ENCODE measurements at regions not wholly inside any gene's neighbourhood (a gene's known extent, or its start where the extent isn't known, plus 50 kb on each side); places are given as distances from the start of the nearest gene placed in this dataset.
"Not testable (repeated sequence)": the region's sequence is repeated elsewhere in the genome, so short reads cannot be mapped to it uniquely, and the experiment has no call there.

GRCh38 chr22:44621401-44622146, 80.4 kb upstream of the PRR5 start:
- TF ChIP-seq, protein P1, sequence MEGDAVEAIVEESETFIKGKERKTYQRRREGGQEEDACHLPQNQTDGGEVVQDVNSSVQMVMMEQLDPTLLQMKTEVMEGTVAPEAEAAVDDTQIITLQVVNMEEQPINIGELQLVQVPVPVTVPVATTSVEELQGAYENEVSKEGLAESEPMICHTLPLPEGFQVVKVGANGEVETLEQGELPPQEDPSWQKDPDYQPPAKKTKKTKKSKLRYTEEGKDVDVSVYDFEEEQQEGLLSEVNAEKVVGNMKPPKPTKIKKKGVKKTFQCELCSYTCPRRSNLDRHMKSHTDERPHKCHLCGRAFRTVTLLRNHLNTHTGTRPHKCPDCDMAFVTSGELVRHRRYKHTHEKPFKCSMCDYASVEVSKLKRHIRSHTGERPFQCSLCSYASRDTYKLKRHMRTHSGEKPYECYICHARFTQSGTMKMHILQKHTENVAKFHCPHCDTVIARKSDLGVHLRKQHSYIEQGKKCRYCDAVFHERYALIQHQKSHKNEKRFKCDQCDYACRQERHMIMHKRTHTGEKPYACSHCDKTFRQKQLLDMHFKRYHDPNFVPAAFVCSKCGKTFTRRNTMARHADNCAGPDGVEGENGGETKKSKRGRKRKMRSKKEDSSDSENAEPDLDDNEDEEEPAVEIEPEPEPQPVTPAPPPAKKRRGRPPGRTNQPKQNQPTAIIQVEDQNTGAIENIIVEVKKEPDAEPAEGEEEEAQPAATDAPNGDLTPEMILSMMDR (IDR thresholded peaks at IDR 0.05; ENCODE audit: low read depth, low read length) = no peak

DNA sequence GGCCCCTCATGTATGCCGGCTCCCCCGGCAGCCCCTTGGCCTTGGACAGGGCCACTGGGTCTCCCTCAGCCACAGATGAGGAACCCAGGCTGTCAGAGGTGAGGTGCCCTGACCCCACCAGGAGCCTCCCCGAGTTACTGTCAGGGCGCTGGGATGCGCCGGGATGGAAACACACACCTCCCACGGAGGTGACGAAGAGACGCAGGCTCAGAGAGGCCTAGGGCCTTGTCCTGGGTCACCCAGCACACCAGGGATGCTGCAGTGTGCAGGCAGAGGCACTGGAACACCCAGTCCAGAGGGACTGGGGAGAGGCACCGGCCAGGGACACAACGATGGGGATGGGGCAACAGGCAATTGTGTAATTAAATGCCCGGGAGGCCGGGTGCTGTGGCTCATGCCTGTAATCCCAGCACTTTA, 81.2 kb upstream of the PRR5 start:
- TF ChIP-seq, protein P1 (IDR thresholded peaks at IDR 0.05; ENCODE audit: low read depth, low read length) = no peak
- no peak for DNase-seq (ENCODE audit: extremely low read depth, low read depth)

More at GRCh38 chr22:44621401-44622146, 80.4 kb upstream of the PRR5 start:
- DNase-seq (ENCODE audit: extremely low read depth, low read depth) = no peak

- TF ChIP-seq, protein P1 (IDR thresholded peaks at IDR 0.05; ENCODE audit: low read depth, low read length) = no peak
- no peak for DNase-seq (ENCODE audit: extremely low read depth, low read depth)
Measured at GRCh38 chr22:44620129-44620840, 81.7 kb upstream of the PRR5 start.

GRCh38 chr22:44619560-44620128, 82.4 kb upstream of the PRR5 start:
- DNase-seq (ENCODE audit: extremely low read depth, low read depth) = not testable (repeated sequence)

- not testable (repeated sequence) for DNase-seq (ENCODE audit: extremely low read depth, low read depth)
Measured at GRCh38 chr22:44618910-44619309, 83.1 kb upstream of the PRR5 start.

DNA sequence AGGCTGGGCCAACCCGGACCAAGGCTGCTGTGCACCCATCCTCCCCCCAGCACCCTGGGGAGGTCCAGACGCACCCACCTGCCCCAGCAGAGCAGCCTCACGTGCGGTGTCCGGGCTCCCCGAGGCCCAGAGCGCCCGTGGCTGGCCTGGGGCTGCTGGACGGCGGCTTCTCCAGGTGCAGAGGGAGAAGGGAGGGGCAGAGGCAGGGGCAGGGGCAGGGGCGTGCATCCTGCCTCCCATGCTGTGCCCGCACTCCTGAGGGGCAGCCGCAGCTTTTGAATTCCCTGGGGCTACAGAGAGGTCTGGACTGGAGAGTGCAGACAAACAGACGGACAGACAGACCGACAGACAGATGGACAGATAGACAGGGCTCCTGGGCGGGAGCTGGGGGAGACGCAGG, 83.6 kb upstream of the PRR5 start:
- no peak for DNase-seq (ENCODE audit: extremely low read depth, low read depth)
- TF ChIP-seq, protein P1 (IDR thresholded peaks at IDR 0.05; ENCODE audit: low read depth, low read length) = no peak

- no peak for DNase-seq (ENCODE audit: extremely low read depth, low read depth)
- TF ChIP-seq, protein P1 (IDR thresholded peaks at IDR 0.05; ENCODE audit: low read depth, low read length) = no peak
Measured at GRCh38 chr22:44617828-44618227, 84.2 kb upstream of the PRR5 start.

DNA sequence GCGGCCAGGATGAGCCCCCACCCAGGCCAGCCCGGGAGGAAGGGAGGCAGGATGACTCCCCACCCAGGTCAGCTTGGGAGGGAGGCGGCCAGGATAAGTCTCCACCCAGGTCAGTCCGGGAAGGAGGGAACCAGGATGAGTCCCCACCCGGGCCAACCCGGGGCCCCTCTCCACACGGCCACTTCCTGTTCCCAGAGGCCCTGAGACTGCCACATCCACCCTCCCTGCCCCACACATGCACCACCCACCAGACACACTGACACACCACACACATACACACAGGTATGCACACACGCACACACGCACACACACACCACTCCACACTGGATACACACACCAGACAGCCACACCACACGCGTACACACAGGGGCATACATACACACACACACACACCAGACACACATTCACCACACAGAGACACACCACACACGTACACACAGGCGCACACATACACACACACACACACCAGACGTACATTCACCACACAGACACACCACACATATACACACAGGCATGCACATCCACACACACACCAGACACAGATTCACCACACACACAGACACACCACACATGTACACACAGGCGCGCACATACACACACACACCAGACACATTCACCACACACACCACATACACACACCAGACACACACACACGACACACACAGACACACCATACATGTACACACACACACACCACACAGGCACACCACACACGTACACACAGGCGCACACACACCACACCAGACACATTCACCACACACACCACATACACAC, 84.9 kb upstream of the PRR5 start:
- DNase-seq (ENCODE audit: extremely low read depth, low read depth) = no peak
- TF ChIP-seq, protein P1 (IDR thresholded peaks at IDR 0.05; ENCODE audit: low read depth, low read length) = no peak

Data from AG09319 (cell line).